ENCODE measurements at regions not wholly inside any gene's neighbourhood (a gene's known extent, or its start where the extent isn't known, plus 50 kb on each side); places are given as distances from the start of the nearest gene placed in this dataset.
"Not testable (repeated sequence)": the region's sequence is repeated elsewhere in the genome, so short reads cannot be mapped to it uniquely, and the experiment has no call there.

DNA sequence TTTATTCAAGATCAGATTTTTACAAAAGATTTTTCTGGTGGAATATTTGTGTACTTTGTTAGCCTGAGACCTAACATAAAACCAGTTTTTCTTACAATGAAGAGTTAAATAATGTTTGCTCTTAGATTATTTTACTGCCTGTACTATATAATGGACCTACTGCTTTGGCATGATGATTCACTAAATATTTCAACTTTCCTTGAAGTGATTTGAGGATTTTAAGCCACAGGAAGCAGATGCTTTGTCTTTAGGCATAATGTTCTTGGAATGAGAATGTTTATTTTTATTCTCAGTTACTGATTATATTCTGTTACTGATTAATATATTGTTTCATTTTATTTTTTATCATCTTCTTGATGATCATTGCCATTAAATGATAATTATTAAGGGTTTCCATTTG is 175.3 kb upstream of the LRP1B start:
- DNase-seq = no peak

DNA sequence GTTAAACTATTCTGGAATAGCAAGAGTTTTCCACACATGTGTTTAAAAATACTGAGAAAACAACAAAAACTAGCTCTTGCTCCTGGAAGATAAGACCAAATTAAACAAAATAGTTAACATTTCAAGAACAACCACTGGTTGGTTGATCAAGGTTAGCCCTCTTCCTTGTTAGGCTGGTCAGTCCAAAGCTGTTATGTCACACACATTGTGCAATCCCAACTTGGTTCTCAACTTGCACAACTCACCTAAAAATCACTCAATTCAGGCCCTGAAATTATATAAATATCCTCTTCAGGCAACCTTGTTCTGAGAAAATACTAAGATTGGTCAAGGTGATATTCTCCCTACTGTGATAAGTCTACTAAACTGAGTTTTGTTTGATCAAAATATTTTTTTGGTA is 169.7 kb upstream of the LRP1B start:
- no peak for DNase-seq
- TF ChIP-seq POLR2A (IDR thresholded peaks at IDR 0.05; ENCODE audit: low read length) = no peak
- no peak for TF ChIP-seq GATA1 (IDR thresholded peaks at IDR 0.05; ENCODE audit: low read depth, low read length)

More for the DNA sequence above, 175.3 kb upstream of the LRP1B start:
- TF ChIP-seq GATA1 (IDR thresholded peaks at IDR 0.05; ENCODE audit: low read depth, low read length) (no peak), POLR2A (IDR thresholded peaks at IDR 0.05; ENCODE audit: low read length) (no peak)

DNA sequence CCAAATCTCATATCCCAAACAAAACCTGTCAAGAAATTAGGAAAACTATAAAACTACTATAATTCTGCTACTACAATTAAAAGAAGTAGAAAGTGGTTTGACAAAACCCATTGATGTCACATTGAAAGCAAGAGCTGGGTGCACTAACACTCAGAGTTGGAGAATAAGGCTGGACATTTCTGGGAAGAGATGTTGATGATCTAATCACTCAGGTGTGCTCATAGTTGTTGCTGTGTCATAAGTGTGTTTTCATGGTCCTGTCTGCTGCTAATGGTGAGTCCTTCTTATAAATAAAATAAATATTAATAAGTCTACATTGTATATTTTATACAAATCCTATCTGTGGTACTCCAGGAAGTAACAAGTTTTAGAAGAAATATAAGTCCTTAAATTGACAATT is 168.2 kb upstream of the LRP1B start:
- no peak for TF ChIP-seq GATA1 (IDR thresholded peaks at IDR 0.05; ENCODE audit: low read depth, low read length)
- no peak for TF ChIP-seq POLR2A (IDR thresholded peaks at IDR 0.05; ENCODE audit: low read length)
- no peak for DNase-seq

DNA sequence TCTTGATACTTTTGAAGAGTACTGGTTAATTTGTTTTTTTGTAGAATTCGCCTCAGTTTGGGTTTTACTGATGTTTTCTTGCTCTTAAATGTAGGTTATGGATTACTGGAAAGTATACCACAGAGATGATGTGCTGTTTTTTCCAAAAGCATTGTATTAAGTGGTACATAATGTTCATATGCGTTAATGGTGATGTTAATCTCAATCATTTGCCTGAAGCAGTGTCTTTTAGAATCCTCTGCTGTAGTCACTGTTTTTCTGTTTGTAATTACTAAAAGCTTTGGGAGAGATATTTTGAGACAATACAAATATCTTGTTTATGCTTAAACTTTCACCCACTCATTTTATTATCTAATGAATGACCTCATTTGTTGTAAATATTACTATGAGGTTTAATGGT is 163.4 kb upstream of the LRP1B start:
- no peak for DNase-seq

DNA sequence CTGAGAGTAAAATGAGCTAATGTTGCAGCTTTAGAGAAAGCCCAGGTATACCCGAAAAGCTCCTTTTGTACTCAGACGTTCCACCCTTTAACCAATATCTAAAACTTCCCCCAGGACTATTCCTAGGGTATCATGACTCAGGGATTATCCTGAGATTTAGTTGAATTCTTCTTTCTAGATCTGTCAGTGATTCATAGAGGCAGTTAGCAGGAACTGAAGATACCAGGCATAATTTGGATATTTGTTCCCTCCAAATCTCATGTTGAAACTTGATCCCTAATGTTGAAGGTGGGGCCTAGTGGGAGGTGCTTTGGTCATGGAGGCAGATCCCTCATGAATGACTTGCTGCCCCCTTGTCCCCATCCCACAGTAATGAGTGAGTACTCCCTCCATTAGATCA is 161.2 kb upstream of the LRP1B start:
- TF ChIP-seq POLR2A (IDR thresholded peaks at IDR 0.05; ENCODE audit: low read length) = no peak
- no peak for TF ChIP-seq GATA1 (IDR thresholded peaks at IDR 0.05; ENCODE audit: low read depth, low read length)
- no peak for DNase-seq

More for the DNA sequence above, 163.4 kb upstream of the LRP1B start:
- TF ChIP-seq POLR2A (IDR thresholded peaks at IDR 0.05; ENCODE audit: low read length) = no peak
- no peak for TF ChIP-seq GATA1 (IDR thresholded peaks at IDR 0.05; ENCODE audit: low read depth, low read length)

DNA sequence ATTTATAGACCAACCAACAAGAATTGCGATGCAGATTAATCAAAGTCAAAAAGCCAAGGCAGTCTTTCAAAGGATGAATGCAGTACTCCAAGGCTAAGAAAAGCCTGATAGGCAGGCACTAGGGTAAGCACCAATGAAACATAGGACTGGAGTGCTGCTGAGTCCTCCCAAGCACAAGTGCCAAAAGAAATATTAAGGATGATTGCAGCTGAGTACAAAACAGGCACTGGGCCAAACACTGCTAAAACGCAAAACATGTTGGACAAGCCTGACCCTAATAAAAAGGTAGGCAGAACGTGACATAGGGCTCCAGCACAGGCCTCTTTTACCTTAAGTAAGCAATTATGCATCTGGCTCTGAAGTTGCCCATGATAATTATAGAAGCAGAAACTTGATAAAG is 160.1 kb upstream of the LRP1B start:
- no peak for DNase-seq
- TF ChIP-seq POLR2A (IDR thresholded peaks at IDR 0.05; ENCODE audit: low read length) (no peak), GATA1 (IDR thresholded peaks at IDR 0.05; ENCODE audit: low read depth, low read length) (no peak)

DNA sequence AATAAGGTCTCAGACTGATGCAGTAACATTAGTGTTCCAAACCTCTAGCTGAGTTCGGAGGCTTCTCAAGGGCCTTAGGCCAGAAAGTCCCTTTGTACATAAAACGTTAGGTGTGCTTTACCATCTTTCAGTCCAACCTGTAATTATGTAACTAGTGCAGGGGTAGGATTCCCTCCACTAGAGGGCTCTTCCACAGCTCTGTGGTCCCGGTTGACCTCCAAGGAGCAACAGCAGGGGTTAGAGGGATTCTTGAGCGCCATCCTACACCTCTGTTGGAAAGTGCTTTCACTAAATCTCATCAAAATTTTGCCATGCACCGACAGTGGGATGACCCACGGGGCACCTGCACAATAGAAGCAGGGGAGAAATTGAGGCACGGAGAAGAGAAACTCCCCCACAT is 155.8 kb upstream of the LRP1B start:
- DNase-seq = peak in 1 of 2 experiments; percentile 2
- TF ChIP-seq GATA1 (IDR thresholded peaks at IDR 0.05; ENCODE audit: low read depth, low read length) = no peak
- TF ChIP-seq POLR2A (IDR thresholded peaks at IDR 0.05; ENCODE audit: low read length) = no peak

DNA sequence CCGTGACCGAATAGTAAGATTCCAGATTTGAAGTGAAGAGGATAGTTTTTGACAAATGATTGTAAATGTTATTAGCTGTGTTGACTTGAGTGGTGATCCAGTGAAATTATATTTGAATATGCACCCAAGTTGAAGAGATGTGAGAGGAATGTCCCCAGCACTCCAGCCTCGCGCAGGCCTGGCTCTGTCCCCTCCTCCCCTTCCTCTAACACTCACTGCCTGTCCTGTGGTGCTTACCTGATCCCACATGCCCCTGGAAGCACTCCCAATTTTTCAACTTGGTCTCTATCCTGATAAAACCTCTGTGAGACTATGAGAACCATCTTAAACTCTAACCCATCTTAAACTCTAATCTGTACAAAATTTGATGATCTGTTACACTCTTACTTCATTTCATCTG is 154.7 kb upstream of the LRP1B start:
- TF ChIP-seq POLR2A (IDR thresholded peaks at IDR 0.05; ENCODE audit: low read length) = no peak
- no peak for TF ChIP-seq GATA1 (IDR thresholded peaks at IDR 0.05; ENCODE audit: low read depth, low read length)
- DNase-seq = no peak

DNA sequence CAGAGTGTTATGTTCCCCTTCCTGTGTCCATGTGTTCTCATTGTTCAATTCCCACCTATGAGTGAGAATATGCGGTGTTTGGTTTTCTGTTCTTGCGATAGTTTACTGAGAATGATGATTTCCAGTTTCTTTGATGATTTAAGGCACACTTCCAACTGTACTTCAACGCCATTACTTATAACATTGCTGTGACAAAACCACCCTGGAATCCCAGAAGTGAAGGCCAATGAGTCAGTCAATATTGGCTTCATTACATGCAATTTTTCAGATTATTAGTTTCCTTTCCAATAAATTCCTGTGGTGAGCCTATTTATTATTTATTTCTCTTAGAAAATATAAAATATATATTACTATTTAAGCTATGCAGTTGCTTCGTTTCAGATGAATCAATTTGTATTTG is 153.5 kb upstream of the LRP1B start:
- DNase-seq = not testable (repeated sequence)

DNA sequence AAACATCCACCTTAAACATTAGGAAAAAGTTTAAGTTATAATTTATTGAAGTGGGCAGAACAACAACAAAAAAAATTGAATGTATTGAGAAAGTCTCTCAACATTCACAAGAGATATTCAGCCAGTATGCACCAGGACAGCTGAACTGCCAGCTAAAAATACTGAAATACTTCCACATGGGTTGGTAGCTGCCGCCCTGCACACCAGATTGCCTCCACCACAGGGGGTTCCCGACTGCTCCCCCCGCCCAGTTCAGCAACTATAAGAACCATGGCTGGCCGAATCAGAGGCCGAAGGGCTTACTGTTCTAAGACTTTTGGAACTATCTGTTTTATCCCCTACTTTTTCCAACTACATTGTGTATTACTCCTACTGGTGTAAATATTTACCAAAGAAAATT is 150.0 kb upstream of the LRP1B start:
- DNase-seq = no peak
- TF ChIP-seq GATA1 (IDR thresholded peaks at IDR 0.05; ENCODE audit: low read depth, low read length) = no peak
- TF ChIP-seq POLR2A (IDR thresholded peaks at IDR 0.05; ENCODE audit: low read length) = no peak

DNA sequence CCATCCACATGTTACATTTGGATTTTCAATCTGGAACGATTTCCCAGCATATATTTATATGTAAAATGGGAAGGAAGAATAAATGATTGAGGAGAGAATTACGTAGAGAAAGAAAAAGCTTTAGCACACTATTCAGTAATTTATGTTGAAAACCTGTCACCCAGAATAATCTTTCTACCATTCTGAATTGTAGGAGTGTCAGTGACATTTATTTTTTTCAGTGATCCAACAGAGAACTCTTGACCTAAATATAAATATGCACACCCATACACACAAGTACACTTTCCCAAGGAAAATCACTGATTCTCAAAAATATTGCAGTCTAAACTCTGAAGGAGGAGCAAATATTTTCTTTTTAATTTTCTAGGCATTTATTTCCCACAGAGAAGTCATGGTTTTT is 140.2 kb upstream of the LRP1B start:
- TF ChIP-seq GATA1 (IDR thresholded peaks at IDR 0.05; ENCODE audit: low read depth, low read length) (no peak), POLR2A (IDR thresholded peaks at IDR 0.05; ENCODE audit: low read length) (no peak)
- DNase-seq = no peak

DNA sequence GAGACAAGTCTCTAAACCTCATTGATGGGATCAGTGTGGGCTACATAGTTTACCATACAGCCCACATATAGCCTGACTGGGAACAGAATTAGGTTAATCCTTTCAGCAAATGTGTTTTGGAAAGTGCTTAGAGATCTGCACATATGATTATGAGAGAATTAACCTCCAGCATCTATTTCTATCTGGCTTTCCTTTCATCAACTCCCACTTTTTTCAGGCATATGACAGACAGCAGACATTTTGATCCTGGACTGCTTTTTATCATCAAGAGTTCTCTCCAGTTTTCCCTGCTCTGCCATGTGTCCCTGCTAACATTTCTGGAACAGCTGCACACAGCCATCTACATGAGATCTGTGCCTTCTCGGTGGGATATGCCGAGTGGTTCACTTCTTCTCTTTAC is 139.5 kb upstream of the LRP1B start:
- TF ChIP-seq GATA1 (IDR thresholded peaks at IDR 0.05; ENCODE audit: low read depth, low read length) (no peak), POLR2A (IDR thresholded peaks at IDR 0.05; ENCODE audit: low read length) (no peak)
- DNase-seq = no peak

DNA sequence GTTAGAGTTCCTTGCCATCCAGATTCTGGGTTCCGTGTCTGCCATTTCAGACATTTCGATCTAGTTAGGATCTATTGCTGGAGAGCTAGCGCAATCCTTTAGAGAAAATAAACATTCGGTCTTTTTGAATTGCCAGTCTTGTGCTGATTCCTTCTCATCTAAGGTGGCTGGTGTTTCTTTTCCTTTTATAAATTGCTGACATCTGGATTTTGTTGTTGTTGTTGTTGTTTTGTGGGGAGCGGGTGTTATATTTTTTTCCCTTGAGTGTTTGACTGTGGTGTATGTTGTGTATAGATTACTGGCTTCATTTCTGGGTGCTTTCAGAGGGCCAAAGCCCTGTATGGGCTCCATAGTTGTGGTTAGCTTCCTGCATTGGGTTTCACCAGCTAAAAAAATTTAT is 128.5 kb upstream of the LRP1B start:
- DNase-seq = no peak
- TF ChIP-seq GATA1 (IDR thresholded peaks at IDR 0.05; ENCODE audit: low read depth, low read length) = no peak
- TF ChIP-seq POLR2A (IDR thresholded peaks at IDR 0.05; ENCODE audit: low read length) = no peak

DNA sequence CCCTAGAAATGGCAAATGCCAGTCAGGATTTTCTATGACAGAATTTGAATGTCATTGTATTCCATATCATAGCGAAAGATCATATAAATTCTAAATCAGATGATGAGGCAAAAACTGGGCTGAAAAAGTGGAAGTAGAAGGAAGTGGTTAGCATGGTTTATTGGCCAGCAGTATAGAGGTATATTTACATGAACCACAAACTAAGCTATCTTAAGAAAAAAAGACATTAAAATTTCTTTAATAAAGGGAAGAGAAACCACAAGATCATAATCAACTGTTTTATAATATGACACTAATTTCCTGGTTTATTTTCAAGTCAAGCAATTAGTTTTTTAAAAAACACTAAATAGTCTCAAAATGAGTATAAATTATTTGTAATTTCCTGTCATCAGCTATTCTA is 123.2 kb upstream of the LRP1B start:
- DNase-seq = no peak
- TF ChIP-seq GATA1 (IDR thresholded peaks at IDR 0.05; ENCODE audit: low read depth, low read length) = no peak
- TF ChIP-seq POLR2A (IDR thresholded peaks at IDR 0.05; ENCODE audit: low read length) = no peak

DNA sequence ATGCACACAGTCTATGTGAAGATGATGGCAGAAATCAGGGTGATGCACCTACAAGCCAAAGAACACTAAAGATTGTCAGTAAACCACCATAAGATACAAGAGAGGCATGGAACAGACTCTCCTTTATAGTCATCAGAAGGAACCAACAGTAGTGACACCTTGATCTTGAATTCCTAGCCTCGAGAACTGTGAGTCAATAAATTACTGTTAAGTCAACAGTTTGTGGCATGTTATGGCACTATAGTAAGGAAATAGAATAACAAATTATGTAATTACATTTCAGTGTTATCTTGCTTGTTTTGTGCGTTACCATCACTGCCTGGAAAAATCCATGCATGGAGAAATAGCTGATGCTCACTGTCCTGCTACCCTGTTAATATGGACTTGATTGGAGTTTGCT is 110.2 kb upstream of the LRP1B start:
- no peak for DNase-seq
- TF ChIP-seq POLR2A (IDR thresholded peaks at IDR 0.05; ENCODE audit: low read length) (no peak), GATA1 (IDR thresholded peaks at IDR 0.05; ENCODE audit: low read depth, low read length) (no peak)

DNA sequence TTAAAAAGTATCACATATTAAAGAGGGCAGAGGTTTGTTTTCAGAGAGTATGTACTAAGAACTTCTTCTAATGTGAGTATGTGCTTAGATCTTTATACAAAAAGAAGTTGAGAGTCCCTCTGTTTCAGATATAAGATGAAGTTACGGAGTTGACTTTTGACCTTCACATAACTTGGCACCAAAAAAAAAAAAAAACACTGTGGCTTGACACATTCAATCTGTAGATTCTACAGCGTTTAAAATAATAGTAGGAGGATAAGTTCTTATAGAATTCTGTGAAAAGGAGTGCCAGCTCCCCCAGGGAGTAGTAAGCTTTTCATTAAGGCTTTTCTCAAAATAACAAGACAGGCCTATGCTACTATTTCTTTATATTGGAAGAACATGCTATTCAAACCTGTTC is 105.4 kb upstream of the LRP1B start:
- DNase-seq = no peak

More for the DNA sequence above, 105.4 kb upstream of the LRP1B start:
- TF ChIP-seq GATA1 (IDR thresholded peaks at IDR 0.05; ENCODE audit: low read depth, low read length) (no peak), POLR2A (IDR thresholded peaks at IDR 0.05; ENCODE audit: low read length) (no peak)
